CD4-positive, alpha-beta T cell treated with Interleukin-6 for 4 hours (primary cell): ENCODE measurements at regions not wholly inside any gene's neighbourhood (a gene's known extent, or its start where the extent isn't known, plus 50 kb on each side); places are given as distances from the start of the nearest gene placed in this dataset.

ENCODE experiments used
- DNase-seq: peaks from one replicate; pipeline ENCODE4 v3.0.0-alpha.2; 2020; ENCODE audit warnings: mixed read lengths

GRCh38 chr2:2843969-2844548 lies 513.0 kb upstream of the MYT1L start:
- DNase-seq = no peak

DNA sequence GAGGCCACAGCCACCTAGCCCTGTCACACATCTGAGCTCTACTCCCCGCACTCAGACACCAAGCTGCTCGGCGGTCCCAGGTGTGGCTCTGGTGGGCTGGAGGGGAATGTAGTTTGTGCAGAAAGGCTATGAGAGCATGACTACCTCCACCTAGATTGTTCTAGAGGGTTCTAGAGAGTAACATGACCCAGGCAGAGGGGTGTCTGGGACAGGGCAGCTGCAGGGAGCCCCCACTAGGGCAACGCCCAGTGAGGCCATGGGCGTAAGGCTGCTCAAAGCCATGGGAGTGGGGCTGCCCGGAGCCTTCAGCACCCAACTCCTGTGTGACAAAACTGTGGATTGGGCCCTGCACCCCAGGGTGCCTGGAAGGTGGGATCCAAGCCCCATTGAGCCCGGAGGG lies 511.4 kb upstream of the MYT1L start:
- no peak for DNase-seq

- no peak for DNase-seq
Measured at GRCh38 chr2:2840681-2841300, 509.7 kb upstream of the MYT1L start.

DNA sequence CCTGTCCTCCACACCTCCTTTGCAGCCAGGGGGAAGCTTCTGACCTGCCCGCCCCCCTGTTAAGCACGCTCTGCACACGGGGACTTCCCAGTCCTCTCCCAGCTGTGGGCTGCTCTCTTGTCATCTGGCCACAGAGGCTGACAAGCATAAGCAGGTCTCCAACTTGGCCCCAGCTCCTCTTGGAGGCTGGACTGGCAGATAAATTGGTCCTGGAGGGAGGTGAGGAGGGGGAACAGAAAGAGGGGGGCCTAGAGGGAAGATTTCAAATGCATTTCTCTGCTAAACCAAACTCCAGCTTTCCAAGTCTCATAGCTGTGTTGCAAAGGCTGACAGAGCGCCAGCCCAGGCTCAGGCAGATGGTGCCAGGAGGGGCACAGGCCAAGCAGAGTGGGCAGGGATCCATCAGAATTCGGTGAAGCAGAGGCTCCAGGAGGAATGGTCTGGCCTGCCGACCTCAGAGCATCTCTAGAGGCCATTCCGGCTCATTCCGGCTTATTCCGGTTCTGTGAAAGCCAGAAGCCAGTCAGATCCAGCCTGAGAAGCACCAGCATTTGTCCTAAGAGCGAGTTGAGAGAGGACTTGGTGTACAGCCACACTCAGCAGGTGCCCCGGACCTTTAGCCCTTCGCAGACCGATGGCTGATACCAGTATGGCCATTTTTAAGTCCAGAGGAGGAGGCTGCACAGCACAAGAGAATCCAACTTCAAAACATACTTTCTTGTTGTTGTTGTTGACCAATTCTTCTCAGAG lies 508.9 kb upstream of the MYT1L start:
- no peak for DNase-seq

DNA sequence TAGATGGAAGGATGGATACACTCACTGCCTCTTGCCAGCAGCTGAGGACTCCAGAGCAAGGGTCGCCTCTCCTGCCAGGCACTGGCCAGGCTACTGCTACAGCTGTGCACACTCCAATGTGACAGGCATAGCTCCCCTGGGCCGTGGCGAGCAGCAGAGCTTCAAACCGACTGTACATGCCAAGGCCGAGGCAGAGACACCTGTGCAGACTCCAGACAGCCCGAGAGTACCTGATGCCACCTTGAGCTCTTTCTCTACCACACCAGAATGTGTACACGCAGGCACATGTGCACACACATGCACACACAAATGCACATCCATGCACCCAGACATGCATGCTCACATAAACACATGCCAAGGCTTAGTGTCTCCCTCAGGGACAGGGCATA lies 508.3 kb upstream of the MYT1L start:
- DNase-seq = no peak

- no peak for DNase-seq
Measured at GRCh38 chr2:2838548-2838845, 507.4 kb upstream of the MYT1L start.

GRCh38 chr2:2837746-2838547 lies 506.9 kb upstream of the MYT1L start:
- DNase-seq = no peak

GRCh38 chr2:2836343-2837070 lies 505.4 kb upstream of the MYT1L start:
- DNase-seq = no peak

DNA sequence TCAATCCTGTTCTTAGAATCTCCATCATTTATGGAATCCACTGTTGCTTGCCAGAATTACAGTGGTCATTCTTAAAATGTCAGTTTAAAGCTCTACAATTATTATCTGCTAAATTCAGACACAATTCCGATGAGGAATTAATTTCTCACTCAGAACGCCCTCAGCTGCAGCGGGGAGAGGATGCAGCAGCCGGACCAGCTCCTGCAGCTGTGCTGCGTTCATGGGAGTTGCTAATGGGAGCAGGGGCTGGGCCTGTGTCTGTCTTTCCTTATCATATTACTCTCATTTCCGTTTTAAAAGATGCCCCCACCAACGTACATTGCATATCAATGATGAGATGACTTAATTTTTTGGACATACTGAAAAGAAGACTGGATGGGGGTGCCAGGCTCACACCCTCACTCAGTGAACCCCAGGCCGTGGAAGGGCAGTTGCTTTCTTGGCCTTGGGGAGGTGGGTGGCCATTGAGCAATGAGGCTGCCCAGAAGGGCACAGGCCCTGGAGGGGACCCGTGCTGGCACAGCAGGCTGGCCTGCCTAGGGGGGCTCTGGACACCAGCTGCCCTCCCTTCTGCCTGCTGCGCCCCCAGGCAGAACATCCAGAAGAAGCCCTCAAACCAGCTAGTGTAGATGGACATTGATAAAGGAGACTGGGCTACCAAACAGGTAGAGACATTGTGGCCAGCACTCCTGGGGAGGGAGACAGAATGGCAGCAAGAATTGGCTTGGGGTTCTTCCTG lies 503.6 kb upstream of the MYT1L start:
- no peak for DNase-seq

- no peak for DNase-seq
Measured at GRCh38 chr2:2834105-2834504, 503.0 kb upstream of the MYT1L start.

GRCh38 chr2:2832657-2833056 lies 501.6 kb upstream of the MYT1L start:
- DNase-seq = no peak

GRCh38 chr2:2831633-2832032 lies 500.6 kb upstream of the MYT1L start:
- DNase-seq = no peak

DNA sequence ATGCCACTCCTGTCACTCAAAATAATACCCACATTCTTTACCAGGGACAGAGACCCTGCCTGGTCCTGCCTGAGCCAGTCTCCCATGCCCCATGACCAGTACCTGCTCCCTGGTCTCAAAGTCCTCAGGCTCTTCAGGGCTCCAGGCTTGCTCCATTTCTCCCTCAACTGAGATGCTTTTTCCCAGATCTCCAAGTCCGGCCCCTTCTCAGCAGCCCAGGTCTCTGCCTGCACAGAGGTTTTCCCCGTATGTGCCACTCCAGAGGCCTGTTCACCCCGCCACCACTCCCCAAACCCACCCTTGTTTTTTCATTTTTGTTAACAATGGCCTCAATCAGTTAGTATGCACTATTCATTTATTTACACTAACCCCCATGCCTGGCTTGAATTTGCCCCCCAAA lies 499.5 kb upstream of the MYT1L start:
- no peak for DNase-seq

DNA sequence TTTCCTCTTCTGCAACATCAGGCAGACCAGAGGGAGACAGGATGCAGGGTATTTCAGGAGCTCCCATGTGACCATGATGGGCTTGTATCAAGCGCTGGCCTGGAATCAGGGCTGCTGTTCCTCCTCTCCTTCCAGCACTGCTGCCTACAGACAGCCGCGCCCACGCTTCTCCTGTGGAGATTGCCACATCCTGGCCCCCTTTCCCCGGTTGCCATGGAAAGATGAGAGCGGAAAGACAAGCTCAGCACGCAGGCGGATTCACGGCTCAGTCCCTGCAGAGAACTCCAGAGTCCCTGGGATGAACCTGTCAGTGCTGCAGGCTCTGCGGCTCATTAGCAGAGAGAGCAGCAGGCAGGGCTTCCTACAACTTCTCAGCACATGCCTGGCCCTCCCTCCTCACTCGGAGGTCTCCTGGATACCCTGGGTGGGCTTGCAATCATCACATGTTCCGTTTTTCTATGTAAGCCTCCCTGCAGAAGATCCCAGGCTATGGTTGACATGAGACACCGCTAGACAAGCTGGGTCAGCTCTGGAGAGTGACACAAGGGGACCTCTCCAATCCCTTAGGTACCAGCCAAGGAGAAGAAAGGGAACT lies 497.8 kb upstream of the MYT1L start:
- DNase-seq = no peak

GRCh38 chr2:2827761-2828221 lies 496.7 kb upstream of the MYT1L start:
- no peak for DNase-seq

GRCh38 chr2:2827046-2827636 lies 496.1 kb upstream of the MYT1L start:
- DNase-seq = no peak

DNA sequence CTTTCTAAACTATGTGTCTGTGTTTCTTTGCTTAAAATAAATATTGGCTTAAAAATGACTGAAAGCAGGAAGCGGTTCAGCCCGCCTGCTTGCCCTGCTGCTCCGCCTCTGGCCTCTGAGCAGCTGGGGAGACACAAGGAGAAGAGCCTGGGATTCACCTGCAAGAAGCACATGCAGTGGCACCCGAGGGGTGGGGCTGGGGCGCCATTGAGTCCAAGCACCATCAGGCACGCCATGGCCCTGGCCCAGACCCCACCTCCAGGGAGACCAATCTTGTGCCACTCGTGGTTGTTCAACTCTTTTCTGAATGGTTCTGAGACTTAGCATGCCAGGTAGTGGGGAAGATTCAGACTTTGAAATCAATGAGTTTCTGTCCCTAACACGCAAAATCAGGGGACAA lies 495.5 kb upstream of the MYT1L start:
- DNase-seq = no peak

DNA sequence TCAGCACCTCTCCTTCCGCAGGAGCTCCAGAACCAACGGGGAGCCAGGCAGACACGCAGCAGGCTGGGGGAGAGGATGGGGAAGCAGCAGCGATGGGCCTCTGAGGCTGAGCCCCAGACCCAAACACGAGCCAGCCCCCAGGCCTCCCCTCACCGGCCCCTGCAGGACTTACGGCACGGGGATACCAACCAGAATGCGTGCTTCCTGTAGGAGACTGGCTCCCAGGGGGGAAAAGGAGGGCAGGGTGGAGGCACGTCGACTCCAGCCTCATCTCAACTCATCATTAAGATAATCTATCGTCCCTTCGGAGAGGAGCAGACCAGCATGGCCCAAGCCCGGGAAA lies 495.1 kb upstream of the MYT1L start:
- no peak for DNase-seq

DNA sequence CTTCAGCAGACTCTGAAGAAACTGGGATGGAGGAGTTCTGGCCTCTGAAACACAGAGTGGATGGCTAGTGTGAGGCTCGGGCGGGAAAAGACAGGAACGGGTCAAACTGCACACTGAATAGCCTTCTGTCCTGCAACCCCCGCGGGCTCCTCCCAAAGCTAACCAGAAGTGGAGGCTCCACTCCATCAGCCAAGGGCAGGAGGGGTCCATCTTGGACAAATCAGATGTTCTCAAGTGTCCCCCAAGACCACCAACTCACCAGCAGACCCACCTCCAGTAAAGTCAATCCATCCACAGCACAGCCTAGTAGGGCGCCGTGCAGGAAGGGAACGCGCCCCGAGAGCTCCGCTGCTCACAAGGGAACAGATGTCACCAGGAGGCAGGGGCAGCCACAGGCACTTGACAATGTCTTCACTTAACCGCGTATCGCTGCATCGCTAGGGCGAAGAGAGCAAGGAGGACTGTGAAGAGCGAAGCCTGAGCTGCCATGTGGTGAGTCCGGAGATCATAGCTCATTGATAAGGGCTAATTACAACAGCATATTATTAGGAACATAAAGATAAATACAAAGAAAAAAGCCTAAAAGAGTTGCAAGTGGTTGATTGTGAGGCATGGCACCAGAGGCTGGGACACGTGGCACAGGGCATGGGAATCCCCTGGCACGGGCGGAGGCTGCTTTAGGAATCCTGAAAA lies 494.6 kb upstream of the MYT1L start:
- no peak for DNase-seq

GRCh38 chr2:2825062-2825461 lies 494.0 kb upstream of the MYT1L start:
- no peak for DNase-seq

- DNase-seq = no peak
Measured at GRCh38 chr2:2824588-2824987, 493.5 kb upstream of the MYT1L start.
